Right forelimb (tissue), 1 donor: ENCODE measurements at regions not wholly inside any gene's neighbourhood (a gene's known extent, or its start where the extent isn't known, plus 50 kb on each side); places are given as distances from the start of the nearest gene placed in this dataset.
"Not testable (repeated sequence)": the region's sequence is repeated elsewhere in the genome, so short reads cannot be mapped to it uniquely, and the experiment has no call there.

Experiments
- DNase-seq: peaks from one replicate; pipeline ENCODE4 v3.0.0-alpha.2; 2018

DNA sequence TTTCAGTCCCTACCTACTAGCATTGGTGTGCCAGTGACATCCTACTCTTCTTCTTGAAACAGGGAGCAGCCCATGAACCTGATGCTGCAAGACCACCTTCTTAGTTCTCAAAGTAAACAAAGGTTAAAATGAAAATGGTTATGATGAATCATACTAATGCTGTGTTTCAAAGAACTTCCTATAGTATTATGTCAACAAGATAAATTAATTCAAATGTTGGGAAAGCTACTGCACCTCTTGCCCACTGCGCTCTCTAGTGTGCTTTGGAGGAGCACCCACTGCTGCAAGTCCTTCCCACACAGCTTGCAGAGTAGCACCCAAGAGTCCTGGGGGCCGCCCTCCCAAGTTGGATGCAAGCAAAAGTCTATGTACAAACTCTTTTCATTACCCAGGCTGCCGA, 81.1 kb downstream of the CD200R1L start:
- DNase-seq: no peak

DNA sequence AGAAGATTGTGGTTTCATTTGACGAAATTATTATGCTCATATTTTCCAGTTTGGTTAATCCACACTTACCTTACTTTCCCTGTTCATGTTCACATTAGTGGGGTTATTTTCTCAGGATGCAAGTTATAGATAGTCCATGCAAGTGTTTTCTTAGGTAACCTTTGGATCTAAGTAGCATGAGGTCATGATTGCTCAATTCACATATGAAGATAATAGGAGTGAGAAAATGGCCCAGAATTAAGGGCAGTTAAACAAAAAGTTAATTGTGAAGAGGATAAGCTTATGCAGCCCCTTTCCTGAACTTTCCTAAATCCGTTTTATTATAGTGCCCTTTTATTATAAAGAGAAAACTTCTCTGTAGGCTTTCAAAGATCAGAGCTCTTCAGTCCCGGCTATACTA, 83.4 kb downstream of the CD200R1L start:
- no peak for DNase-seq

DNA sequence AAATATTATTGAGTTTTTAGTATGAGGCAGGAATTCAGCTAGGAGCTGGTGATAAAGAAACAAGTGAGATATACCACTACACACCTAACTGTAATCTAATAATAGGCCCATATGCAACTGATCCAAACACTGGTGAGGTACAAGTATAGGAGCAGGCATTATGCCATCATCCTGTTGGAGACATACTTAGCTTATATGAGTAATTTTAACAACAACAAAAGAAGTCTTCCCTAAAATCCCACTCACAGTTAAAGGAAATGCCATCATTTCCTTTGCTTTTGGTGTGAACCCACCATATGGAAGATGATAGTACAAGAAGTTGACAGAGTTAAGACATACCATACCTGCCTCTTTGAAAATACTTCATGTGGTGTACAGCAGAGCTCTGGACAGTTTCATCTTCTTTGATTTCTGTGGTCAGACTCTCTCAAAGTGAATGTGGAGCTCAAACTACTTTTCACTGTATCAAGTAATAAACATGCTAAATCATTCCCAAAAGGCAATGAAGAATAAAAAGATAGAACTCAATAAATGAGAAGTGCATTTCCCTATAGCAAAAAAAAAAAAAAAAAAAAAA, 85.5 kb downstream of the CD200R1L start:
- DNase-seq: no peak

DNA sequence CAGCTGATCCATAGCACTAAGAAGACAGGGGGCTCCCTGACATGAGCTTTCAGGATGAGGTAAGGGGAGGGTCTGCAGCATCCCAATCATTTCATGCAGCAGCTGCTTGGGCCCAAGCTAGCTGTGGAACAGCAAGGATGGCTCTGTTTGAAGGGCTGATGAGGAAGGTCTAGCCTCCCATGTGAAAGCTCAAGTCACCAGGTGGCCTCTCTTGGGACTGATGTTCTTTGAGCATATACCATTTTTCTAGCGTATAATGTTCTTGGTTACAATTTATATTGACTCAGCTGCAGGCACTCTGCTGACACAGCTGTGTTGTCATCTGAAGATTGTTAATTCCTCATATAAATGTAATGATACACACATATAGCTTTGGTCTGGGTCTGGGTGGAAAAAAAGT, 87.0 kb downstream of the CD200R1L start:
- DNase-seq: no peak

DNA sequence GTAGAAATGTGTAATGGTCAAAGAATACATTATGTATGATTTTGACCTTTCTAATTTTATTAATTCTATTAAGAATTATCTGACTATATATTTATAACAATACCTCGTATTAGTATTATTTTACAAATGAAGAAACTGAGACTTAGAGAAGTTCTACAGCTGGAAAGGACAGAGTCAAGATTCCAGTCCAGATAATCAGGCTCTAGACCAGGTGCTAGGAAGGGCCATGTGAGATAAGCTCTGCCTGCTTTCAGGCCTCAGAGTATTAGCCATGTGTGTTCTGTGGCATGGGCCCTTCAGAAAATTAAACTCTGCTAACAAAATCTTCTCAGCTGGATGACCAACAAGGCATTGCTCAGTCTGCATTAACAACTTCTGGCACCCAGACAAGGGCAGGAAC, 87.5 kb downstream of the CD200R1L start:
- DNase-seq: no peak

DNA sequence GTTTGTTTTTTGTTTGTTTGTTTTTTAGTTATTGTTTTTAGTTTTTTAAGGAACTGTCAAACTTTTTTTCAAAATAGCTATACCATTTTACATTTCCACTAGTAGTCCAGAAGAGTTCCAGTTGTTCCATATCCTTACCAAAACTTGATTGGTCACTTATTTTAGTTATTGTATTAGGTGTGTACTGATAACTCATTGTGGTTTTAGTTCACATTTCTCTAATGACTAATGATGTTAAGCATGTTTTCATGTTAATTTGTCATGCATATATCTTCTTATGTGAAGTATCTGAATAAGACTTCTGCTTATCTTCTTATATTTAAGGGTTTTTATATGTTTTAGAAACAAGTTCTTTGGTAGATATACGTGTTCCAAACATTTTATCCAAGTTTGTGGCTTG, 89.5 kb downstream of the CD200R1L start:
- DNase-seq: no peak

DNA sequence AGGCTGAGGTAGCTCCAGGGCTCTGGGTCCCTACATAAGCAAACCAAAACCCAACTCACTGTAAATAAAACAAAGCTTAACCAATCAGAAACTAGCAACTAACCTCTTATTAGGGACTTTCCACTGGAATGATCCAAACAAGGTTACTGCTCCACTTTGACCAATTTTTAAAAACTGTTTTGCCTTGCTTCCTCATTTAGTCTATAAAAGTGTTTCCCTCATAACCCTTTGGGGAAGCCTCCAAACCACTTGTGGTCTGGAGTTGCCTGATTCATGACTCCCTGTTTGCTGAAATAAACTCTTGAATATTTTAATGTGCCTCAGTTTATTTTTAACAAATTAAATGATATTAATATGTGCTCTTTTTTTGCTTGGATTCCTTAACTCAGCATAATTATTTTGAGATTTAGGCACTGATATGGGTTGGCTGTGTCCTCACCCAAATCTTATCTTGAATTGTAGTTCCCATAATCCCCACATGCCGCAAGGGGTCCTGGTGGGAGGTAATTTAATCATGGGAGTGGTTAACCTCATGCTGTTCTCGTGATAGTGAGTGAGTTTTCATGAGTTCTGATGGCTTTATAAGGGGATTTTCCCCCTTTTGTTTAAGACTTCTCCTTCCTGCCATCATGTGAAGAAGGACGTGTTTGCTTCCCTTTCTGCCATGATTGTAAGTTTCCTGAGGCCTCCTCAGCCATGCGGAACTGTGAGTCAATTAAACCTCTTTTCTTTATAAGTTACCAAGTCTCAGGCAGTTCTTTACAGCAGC, 90.6 kb downstream of the CD200R1L start:
- no peak for DNase-seq

DNA sequence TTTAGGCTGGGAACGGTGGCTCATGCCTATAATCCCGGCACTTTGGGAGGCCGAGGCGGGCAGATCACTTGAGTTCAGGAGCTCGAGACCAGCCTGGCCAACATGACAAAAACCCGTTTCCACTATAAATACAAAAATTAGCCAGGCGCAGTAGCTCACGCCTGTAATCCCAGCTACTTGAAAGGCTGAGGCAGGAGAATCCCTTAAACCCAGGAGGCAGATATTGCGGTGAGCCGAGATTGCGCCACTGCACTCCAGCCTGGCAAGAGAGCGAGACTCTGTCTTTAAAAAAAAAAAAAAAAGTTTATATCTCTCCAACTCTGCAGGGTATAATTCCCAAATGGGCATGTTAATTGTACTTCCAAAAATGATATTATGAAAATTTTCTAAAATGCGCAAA, 91.6 kb downstream of the CD200R1L start:
- DNase-seq: not testable (repeated sequence)

DNA sequence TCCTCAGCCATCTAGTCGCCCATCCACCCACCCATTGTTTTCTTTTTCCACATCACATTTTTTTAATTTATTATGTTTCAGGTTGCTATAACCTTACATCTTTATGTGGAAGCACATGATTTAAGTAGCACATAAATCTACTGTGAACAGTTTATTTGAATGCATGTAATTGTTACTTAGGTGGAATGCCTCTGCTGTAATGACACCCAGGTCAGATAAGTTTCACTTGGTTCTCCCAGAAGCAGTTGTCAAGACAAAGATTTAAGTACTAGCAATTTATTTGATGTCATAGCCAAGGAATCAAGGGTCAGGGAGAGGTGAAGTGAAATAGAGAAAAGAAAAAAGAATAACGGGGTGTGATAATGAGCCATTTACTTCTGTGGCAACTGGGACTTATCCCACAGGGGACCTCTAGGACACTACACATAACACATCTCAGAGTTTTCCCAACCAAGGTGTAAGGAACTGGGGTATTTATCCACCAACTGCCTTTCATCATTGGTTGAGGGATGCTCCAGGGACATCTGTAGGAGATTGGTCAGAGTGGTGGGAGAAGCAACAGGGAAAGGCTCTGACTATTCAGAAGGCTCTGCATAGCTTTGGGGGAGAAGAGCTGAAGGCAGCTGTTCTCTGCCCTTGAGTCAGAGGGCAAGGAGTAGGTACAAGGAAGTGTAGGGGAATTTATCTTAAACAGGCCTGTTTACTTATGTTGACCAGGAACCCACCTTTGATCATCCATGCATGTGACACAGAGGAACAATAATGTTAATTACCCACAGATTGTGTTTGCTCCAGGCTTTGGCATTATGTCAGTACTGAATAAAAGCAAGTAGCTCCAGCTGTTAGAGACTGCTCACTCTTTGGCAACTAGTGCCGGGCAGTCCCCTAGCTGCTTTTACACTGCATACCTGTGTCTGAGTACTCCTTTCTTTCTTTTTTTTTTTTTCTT, 94.8 kb downstream of the CD200R1L start:
- no peak for DNase-seq

DNA sequence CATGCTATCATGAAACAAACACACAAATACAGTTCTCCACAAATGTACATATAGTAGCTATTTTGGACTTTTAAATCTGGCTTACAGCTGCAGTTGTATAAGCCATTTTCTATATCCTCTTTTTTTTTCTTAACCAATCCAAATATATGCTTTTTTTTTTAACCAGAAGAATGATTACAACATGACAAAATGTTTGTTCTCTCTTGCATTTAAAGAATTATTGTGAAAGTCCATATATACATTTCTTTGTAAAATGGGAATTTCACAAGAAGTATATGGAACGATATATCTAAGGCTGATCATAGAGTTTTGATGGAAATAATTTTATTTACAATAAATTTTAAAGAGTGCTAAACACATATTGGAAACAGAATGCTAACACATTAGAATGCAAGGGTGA, 95.6 kb downstream of the CD200R1L start:
- no peak for DNase-seq

DNA sequence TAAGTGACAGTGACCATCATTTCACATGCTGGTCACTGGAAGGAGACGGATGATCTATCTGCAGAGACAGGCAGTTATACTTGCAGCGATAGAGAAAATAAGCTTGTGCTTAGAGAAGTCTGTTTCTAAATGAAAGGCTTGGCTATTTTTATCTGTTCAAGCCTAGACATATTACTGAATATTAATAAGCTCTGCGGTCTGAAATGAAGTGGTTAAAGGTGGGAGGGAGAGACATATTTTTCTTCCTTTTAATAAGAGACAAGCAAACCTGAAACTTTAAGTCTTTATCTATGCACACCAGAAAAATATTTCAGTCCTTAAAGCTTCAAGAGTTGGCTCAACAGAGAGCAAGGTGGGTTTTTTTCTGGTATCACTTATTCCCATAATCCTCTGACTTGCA, 99.0 kb downstream of the CD200R1L start:
- DNase-seq: no peak

DNA sequence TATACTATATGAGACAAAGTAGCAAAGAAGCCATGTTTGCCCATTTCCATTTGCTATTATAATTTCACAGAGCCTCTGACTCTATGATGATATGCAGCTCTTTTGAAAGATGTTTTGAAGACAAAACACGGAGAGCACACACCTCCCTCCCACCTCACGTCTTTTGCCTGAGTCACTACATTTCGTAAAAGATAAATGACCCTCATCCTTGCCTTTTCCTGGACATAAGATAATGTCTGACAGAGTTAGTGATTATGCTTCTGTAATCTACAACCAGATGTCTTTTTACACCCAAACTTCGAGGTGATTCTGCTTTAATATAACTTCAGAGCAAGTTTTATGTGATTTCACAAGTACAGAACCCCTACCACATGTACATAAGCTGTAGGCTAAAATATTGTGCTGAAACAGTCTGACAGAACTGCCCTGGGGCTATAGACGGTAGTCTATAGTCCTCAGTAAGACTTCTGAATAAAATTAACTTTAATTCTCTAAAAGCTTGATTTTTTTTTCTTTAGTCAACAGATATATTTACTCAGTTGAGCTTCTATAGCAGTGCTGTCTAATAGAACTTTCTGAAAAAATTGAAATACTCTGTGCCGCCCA, 99.9 kb downstream of the CD200R1L start:
- DNase-seq: no peak

DNA sequence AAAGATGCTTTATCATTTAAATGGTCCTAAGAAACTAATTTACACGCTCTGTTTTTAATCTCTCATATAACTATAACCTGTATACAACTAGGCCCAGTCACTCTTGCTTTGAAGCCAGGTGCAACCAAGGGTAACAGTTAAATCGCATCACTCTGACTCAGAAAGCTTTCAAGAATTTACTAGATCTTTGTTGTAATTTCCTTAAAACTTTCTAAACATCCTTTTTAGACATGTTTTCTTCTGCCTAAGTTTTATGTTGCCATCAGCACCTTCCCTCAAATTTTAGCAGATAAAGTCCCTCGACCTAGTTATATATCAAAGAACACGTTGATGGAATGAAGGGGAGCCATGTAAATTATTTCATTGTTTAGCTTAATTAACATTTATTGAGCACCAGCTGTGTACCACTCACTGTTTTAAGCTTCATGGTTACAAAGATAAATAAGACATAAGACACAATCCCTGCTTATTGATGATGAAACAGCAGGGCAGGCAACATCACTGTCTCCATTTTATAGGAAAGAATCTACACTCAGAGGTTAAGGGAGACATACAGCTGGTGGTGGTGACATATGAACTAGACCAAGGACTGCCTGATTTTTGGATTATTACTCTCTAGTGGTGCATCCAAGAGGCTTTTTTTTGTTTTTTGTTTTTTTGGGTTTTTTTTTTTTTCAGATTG, 101.0 kb downstream of the CD200R1L start:
- DNase-seq: no peak

DNA sequence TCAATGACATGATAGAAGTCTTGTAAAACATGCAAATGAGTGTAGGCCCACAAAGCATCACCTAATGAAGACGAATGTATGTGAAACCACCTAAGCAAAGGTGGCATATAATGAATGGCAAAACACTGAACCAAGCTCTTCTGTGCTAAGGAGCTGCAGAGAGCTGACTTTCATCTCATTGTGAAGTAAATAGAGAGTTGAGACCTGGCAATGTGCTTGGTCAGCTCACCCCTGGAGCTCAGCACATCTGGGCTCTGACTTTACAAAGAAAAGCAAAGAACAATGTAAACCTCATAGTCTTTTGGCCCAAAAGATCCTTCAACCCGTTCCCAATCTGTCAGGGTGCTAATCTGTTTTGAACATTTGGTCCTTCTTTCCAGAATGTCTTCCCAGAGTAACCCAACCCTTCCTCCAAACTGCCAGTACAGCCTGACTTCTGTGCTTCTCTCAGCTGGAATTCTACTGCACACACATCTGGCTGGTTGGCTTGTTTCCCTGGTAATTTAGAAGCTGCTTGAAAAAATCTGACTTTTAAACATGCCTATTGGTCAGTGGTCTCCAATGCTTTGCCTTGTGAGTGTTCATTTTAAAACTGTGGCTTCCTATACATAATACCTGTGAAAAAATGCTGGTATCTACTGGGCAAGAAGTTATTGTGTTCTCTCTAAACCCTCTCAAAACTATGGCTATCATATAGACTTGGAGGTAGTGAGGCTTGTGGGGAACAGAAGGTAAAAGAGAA, 101.7 kb downstream of the CD200R1L start:
- peak; percentile 54 for DNase-seq

DNA sequence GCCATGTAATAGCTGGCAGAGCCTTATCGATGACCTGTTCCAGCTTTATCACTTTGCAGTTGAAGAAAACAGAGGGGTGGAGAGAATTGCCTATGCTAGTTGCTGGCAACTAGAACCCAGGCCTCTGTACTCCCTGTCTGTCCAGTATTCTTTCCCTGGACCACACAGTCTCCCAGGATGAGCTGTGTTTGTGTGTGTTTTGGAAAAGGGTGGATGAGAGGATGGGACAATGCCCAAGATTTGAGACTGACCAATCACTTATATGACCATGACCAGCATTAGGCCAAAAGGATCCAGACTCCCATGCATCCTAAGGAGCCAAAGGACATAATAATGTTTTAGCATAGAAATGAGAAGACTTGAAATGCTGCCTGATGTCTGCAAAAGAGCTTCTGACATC, 102.6 kb downstream of the CD200R1L start:
- DNase-seq: no peak

DNA sequence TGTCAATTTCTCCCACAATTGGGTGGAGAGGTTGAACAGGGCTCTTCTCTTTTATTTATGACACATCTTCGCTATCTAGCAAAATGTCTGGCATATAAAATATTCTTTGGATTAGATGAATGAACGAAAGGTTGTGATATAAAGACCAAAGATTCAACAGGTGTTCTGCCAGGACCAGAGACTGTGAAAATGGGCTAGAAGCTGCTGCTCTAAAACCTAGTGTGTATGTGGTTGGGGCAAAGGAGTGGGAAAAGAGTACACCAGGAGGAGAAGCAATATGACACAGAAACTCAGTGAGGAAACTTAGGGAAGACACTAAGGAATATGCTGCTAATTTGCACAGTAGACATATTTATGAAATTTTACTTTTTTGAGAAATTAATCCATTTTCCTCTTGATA, 102.0 kb upstream of the CCDC80 start:
- DNase-seq: no peak

DNA sequence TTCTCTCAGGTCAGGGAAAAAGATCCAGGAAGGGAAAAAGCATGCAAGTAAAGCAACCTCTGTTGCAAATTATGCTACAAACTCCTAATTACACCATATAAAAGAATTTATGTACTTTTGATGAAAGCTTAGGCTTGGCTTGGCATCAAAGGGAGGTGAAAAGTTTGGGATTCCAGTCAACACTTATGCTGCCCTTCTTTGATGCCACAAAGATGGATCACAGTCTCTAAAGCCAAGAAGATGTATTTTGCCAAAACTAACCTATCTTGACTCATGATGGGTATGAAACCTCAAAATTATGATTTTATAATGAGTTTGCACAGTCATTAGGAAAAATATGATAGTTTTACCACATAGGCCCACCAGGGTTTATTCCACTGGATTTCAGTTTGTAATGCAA, 101.0 kb upstream of the CCDC80 start:
- no peak for DNase-seq

DNA sequence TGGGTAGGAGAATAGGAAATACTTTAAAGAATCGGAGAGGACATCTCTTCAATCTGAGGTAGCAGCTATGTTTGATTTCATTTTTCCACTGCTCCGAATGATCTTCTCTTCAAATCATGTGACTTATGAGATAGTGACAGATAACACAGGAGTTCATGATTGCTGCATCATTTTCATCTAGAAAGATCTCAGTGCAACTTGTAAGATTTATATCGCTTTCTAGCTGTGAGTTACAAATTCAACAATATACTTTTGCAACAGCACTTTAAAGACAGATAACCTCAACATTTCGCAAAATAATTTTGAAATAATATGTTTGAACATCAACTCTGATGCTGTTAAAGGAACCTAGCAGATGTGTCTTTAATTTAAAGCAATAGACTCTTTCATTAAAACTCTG, 99.9 kb upstream of the CCDC80 start:
- no peak for DNase-seq

DNA sequence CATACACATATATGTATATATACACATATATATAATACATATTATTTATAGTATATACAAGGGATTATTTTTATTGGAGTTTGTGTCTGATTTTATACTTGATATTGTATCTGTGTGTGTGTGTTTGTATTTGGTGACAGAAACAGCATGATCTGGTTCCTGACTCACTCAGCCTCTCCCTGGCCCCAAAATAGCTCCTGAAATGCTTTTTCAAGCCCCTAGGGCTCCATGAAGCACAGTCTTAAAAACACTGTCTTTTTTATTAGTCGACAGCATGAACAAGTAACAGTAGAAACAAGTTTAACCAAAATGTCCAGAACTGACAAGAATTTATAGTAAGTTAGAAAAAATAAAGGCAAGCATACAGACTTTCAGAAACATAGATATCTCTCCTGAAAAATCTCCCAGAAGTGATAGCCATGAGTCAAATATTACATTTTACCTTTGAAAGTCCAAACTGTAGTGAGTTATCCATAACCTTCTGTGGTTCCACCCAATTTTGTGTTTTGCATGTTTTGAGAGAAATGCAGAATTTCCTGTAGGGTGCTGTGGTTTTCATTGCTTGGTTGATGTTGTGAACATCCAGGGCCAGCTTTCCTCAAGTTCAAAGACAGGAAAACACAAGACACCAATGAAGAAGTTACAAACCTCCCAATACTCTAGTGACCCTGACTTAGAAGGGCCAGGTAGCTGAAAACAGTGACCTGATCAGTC, 98.5 kb upstream of the CCDC80 start:
- DNase-seq: no peak

DNA sequence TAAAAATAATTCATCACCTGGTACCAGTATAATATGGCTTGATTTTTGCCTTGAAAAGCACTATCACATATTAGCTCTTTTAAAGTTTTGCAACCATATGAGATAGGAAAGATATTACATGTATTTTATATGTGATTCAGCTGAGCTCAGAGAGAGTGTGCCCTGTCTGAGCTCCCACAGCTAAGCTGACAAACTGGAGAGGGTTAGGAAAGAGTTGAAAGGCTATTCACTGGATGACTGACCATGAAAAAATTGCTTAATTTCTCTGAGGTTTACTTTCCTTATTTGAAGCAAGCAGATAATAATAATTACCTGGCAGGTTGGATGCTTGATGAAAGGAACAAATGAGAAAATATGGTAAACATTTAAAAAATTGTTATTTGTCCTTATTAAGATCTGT, 97.4 kb upstream of the CCDC80 start:
- DNase-seq: no peak

DNA sequence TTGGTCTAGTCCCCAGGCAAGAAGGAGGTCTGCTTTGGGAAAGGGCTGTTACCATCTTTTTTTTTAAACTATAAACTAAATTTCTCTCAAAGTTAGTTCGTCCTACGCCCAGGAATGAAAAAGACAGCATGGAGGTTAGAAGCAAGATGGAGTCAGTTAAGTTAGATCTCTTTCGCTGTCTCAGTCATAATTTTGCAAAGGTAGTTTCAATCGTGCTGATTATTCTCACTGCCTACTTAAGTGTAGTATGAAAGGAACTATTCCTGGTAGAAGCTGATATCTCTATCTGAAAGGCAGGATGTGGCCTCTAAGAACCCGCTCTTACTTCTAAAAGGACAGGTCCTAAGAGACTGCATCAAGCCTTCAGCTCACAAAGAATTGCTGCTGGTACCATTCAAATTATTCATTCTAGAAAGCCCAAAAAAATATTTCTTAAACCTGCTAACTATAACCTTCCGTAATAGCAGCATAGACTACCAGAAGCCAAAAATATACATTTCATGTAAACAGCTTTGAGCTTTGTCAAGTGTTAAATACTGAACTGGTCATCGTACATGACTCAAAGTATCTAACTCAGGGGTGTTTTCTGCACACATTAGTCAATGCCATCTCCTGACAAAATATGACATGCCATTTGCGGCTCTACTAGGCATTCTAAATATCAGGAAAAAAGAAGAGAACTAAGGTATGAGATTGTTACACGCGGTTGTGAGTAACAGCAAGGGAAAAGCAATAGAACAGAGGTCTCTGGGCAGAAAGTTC, 96.0 kb upstream of the CCDC80 start:
- no peak for DNase-seq
